ENCODE measurements at regions not wholly inside any gene's neighbourhood (a gene's known extent, or its start where the extent isn't known, plus 50 kb on each side); places are given as distances from the start of the nearest gene placed in this dataset.

- Histone ChIP-seq H3K4me1 (ENCODE audit: insufficient read depth, low read length, severe bottlenecking) (no peaks in the 10 kb centered on the region), H4K20me1 (ENCODE audit: insufficient read depth, low read length) (no peaks in the 10 kb centered on the region), H2AFZ (ENCODE audit: low read length) (no peak overlapping the region), H3K36me3 (ENCODE audit: insufficient read depth, low read length) (no peaks in the 10 kb centered on the region), H3K4me2 (ENCODE audit: low read length) (no peak overlapping the region), H3K27me3 (ENCODE audit: insufficient read depth, low read length) (no peaks in the 10 kb centered on the region), H3K9me2 (ENCODE audit: low read depth, low read length) (no peaks in the 10 kb centered on the region), H3K27ac (ENCODE audit: low read depth, low read length, poor library complexity, severe bottlenecking) (no peak overlapping the region), H3K9ac (ENCODE audit: low read length) (no peak overlapping the region), H3K9me3 (ENCODE audit: low read length) (no peaks in the 10 kb centered on the region), H3F3A (ENCODE audit: insufficient read depth, low read length) (no peaks in the 10 kb centered on the region), H3K79me2 (ENCODE audit: insufficient read depth, low read length) (no peaks in the 10 kb centered on the region), H3K4me3 (ENCODE audit: low read depth, low read length, poor library complexity, severe bottlenecking) (no peak overlapping the region)
- TF ChIP-seq EZH2 (IDR thresholded peaks at IDR 0.05; ENCODE audit: borderline replicate concordance, low read length) (no peak), CTCF (IDR thresholded peaks at IDR 0.05; ENCODE audit: low read length) (no peak)
These were observed 63.9 kb downstream of the RDH14 start for GRCh38 chr2:18496516-18496915.

DNA sequence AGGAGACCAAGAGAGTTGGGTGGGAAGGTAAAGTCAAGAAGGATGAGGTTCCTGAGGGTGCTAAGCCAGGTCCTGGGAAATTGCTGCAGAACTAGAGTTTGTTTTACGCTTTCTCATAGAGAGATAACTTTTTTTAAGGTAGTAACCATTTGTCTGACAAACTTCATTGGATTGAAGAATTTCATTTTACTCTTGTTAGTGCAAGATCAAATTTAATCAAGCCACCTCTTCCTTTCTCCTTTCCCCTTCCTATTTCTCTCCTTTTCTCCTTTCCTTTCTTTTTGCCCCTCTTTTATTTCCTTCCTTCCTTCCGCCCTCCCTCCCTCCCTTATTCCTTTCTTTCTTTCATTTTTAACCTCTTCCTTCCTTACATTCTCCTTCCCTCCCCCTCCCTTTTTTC is 65.4 kb downstream of the RDH14 start:
- H3K9me3 ChIP-seq (ENCODE audit: low read length), result no peaks in the 10 kb centered on the region
- no peak overlapping the region for H2AFZ ChIP-seq (ENCODE audit: low read length)
- H3K4me1 ChIP-seq (ENCODE audit: insufficient read depth, low read length, severe bottlenecking), result no peaks in the 10 kb centered on the region
- no peaks in the 10 kb centered on the region for H3F3A ChIP-seq (ENCODE audit: insufficient read depth, low read length)
- H3K9ac ChIP-seq (ENCODE audit: low read length), result no peak overlapping the region
- H3K9me2 ChIP-seq (ENCODE audit: low read depth, low read length), result no peaks in the 10 kb centered on the region
- no peak overlapping the region for H3K4me2 ChIP-seq (ENCODE audit: low read length)
- H3K79me2 ChIP-seq (ENCODE audit: insufficient read depth, low read length), result no peaks in the 10 kb centered on the region
- H3K36me3 ChIP-seq (ENCODE audit: insufficient read depth, low read length), result no peaks in the 10 kb centered on the region
- no peak for TF ChIP-seq EZH2 (IDR thresholded peaks at IDR 0.05; ENCODE audit: borderline replicate concordance, low read length)
- no peak for TF ChIP-seq CTCF (IDR thresholded peaks at IDR 0.05; ENCODE audit: low read length)
- H4K20me1 ChIP-seq (ENCODE audit: insufficient read depth, low read length), result no peaks in the 10 kb centered on the region
- no peaks in the 10 kb centered on the region for H3K27me3 ChIP-seq (ENCODE audit: insufficient read depth, low read length)
- H3K4me3 ChIP-seq (ENCODE audit: low read depth, low read length, poor library complexity, severe bottlenecking), result no peak overlapping the region
- H3K27ac ChIP-seq (ENCODE audit: low read depth, low read length, poor library complexity, severe bottlenecking), result no peak overlapping the region

GRCh38 chr2:18492721-18493120 is 67.7 kb downstream of the RDH14 start:
- Histone ChIP-seq H3K4me3 (ENCODE audit: low read depth, low read length, poor library complexity, severe bottlenecking) (no peak overlapping the region), H3K79me2 (ENCODE audit: insufficient read depth, low read length) (no peaks in the 10 kb centered on the region), H3F3A (ENCODE audit: insufficient read depth, low read length) (no peaks in the 10 kb centered on the region), H2AFZ (ENCODE audit: low read length) (no peak overlapping the region), H3K4me1 (ENCODE audit: insufficient read depth, low read length, severe bottlenecking) (no peaks in the 10 kb centered on the region), H3K27ac (ENCODE audit: low read depth, low read length, poor library complexity, severe bottlenecking) (no peak overlapping the region), H3K9me3 (ENCODE audit: low read length) (no peaks in the 10 kb centered on the region), H3K27me3 (ENCODE audit: insufficient read depth, low read length) (no peaks in the 10 kb centered on the region), H4K20me1 (ENCODE audit: insufficient read depth, low read length) (no peaks in the 10 kb centered on the region), H3K9me2 (ENCODE audit: low read depth, low read length) (no peaks in the 10 kb centered on the region), H3K9ac (ENCODE audit: low read length) (no peak overlapping the region), H3K4me2 (ENCODE audit: low read length) (no peak overlapping the region), H3K36me3 (ENCODE audit: insufficient read depth, low read length) (no peaks in the 10 kb centered on the region)
- TF ChIP-seq EZH2 (IDR thresholded peaks at IDR 0.05; ENCODE audit: borderline replicate concordance, low read length) (no peak), CTCF (IDR thresholded peaks at IDR 0.05; ENCODE audit: low read length) (no peak)
